ENCODE measurements at regions not wholly inside any gene's neighbourhood (a gene's known extent, or its start where the extent isn't known, plus 50 kb on each side); places are given as distances from the start of the nearest gene placed in this dataset.

DNA sequence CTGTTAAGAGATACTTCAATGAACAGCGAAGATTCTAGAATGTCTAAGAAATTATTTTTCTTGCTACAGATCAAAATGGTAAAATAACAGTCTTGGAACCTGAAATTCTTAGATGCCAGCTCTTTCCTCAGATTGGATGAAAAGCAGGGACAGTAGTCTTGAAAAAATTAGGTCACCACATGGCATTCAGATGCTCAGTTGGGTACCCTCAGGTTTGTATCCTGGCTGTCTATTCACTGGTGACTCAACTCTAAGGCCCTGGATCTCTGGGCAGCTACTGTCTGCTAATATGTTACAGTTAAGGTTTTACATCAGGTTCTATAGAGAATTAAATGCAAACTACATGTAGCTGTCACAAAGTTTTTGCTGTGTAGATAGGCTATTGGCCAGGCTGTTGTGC, 528.9 kb upstream of the ADAMTS5 start:
- Histone ChIP-seq H3K4me1 (ENCODE audit: insufficient read depth) (no peaks in the 10 kb centered on the region), H3K27me3 (no peaks in the 10 kb centered on the region), H3K4me3 (no peak overlapping the region), H3K27ac (no peak overlapping the region), H3K9me3 (no peaks in the 10 kb centered on the region), H3K36me3 (no peaks in the 10 kb centered on the region)
- WGBS, 3 donors, result 96 to 99% (median 97%) methylated on average over 1 of the region's 1 CpG
- intact Hi-C loops (cut with DNase I), result no loop called here
- no peak for DNase-seq
- TF ChIP-seq EP300 (IDR thresholded peaks at IDR 0.05) (no peak), POLR2A (IDR thresholded peaks at IDR 0.05) (no peak)
- TF ChIP-seq, protein P1, sequence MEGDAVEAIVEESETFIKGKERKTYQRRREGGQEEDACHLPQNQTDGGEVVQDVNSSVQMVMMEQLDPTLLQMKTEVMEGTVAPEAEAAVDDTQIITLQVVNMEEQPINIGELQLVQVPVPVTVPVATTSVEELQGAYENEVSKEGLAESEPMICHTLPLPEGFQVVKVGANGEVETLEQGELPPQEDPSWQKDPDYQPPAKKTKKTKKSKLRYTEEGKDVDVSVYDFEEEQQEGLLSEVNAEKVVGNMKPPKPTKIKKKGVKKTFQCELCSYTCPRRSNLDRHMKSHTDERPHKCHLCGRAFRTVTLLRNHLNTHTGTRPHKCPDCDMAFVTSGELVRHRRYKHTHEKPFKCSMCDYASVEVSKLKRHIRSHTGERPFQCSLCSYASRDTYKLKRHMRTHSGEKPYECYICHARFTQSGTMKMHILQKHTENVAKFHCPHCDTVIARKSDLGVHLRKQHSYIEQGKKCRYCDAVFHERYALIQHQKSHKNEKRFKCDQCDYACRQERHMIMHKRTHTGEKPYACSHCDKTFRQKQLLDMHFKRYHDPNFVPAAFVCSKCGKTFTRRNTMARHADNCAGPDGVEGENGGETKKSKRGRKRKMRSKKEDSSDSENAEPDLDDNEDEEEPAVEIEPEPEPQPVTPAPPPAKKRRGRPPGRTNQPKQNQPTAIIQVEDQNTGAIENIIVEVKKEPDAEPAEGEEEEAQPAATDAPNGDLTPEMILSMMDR (IDR thresholded peaks at IDR 0.05), result no peak

DNA sequence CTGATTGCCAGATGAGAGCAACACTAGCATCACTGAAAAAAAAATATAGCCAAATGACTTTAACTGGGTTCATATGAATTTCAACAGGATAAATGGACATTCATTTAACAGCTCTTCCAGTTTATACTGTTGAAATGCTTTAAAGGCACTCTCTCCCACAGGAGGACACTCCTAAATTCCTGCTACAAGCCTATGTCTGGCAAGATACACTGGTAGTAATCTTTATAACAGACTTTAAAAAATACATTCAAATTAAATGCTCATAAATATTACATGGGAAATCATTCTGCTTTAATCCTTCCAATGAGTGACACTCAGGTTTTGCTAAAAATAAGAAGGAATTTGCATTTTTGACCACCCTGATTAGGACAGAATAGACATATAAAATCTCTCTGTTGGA, 526.7 kb upstream of the ADAMTS5 start:
- intact Hi-C loops (cut with DNase I), result no loop called here
- H3K4me1 ChIP-seq (ENCODE audit: insufficient read depth), result no peaks in the 10 kb centered on the region
- TF ChIP-seq EP300 (IDR thresholded peaks at IDR 0.05) (no peak), POLR2A (IDR thresholded peaks at IDR 0.05) (no peak)
- TF ChIP-seq, protein P1 (IDR thresholded peaks at IDR 0.05), result no peak

DNA sequence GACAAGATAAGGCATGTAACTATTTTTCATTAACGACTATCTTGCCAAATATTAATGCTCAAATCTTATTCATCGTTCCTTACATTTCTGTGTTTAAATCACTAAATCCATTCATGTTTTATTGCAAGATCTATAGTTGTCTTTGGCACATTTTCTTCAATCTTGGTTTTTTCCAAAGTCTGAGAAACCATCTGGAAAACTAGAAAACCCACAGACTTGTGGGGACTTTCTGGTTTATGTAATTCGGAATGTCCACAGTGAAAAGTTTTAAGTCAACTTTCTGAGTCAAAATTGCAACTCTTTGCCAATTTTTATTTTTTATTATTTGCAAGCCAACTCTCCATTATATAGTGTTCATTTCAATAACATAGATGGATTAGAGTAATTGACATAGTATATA, 520.8 kb upstream of the ADAMTS5 start:
- intact Hi-C loops (cut with DNase I), result no loop called here
- Histone ChIP-seq H3K9me3 (no peaks in the 10 kb centered on the region), H3K27me3 (no peaks in the 10 kb centered on the region), H3K4me3 (no peak overlapping the region), H3K27ac (no peak overlapping the region), H3K36me3 (no peaks in the 10 kb centered on the region), H3K4me1 (ENCODE audit: insufficient read depth) (no peaks in the 10 kb centered on the region)
- 88 to 92% (median 90%) methylated on average over 3 of the region's 3 CpGs for WGBS, 3 donors
- no peak for DNase-seq
- no peak for TF ChIP-seq POLR2A (IDR thresholded peaks at IDR 0.05)
- TF ChIP-seq, protein P1 (IDR thresholded peaks at IDR 0.05), result no peak
- TF ChIP-seq EP300 (IDR thresholded peaks at IDR 0.05), result no peak

More for the DNA sequence above, 526.7 kb upstream of the ADAMTS5 start:
- Histone ChIP-seq H3K9me3 (no peaks in the 10 kb centered on the region), H3K27me3 (no peaks in the 10 kb centered on the region), H3K36me3 (no peaks in the 10 kb centered on the region), H3K4me3 (no peak overlapping the region), H3K27ac (no peak overlapping the region)
- DNase-seq, result no peak

DNA sequence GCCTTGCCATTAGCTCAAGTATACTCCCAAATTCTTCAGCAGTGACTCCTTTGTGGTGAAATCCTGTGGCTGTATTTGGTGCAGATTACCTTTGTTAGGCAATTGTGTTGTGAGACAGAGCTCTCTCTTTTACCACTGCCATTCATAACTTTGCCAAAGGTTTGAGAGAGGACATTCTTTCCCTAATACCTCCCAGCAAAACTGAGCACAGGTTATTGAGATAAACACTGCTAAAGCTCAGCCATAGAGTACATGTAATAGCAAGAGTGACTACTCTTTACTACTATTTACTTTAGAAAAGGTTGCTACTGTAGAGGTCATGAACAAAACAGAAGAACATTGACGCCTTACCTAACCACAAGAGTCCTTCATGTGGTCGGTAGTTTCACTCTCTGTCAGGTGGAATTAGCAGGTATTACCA, 514.0 kb upstream of the ADAMTS5 start:
- Histone ChIP-seq H3K27me3 (no peaks in the 10 kb centered on the region), H3K27ac (no peak overlapping the region), H3K9me3 (no peaks in the 10 kb centered on the region), H3K4me3 (no peak overlapping the region), H3K4me1 (ENCODE audit: insufficient read depth) (peaks cover 2% of the 10 kb centered on the region), H3K36me3 (no peaks in the 10 kb centered on the region)
- DNase-seq, result no peak
- 74 to 94% (median 79%) methylated on average over 2 of the region's 2 CpGs for WGBS, 3 donors
- intact Hi-C loops (cut with DNase I), result no loop called here
- no peak for TF ChIP-seq EP300 (IDR thresholded peaks at IDR 0.05)
- no peak for TF ChIP-seq POLR2A (IDR thresholded peaks at IDR 0.05)
- TF ChIP-seq, protein P1 (IDR thresholded peaks at IDR 0.05), result no peak
